Endothelial cell of umbilical vein (primary cell): ENCODE measurements at regions not wholly inside any gene's neighbourhood (a gene's known extent, or its start where the extent isn't known, plus 50 kb on each side); places are given as distances from the start of the nearest gene placed in this dataset.

Experiments
- BruUV-seq: library from RNA; stranded (reverse); fragments of 400-500 nt; replicated peaks from 2 replicates; lab custom pipeline; 2021; lab: Mats Ljungman, UMichigan
- CTCF ChIA-PET: fragments of 300-600, 350-600 bp; sonication (Branson Sonifier 250); formaldehyde crosslinking; loops from one replicate; lab custom pipeline; 2021; ENCODE audit warnings: antibody characterized with exemption, inconsistent platforms; lab: Charles Lee
- POLR2A ChIA-PET: fragments of 300-600, 350-600 bp; sonication (Branson Sonifier 250); formaldehyde crosslinking; loops from one replicate; lab custom pipeline; 2021; ENCODE audit warnings: antibody characterized with exemption, inconsistent platforms; lab: Charles Lee
- DNase-seq: peaks from one replicate; pipeline ENCODE4 v3.0.0-alpha.2; 2011; ENCODE audit warnings: low read depth, low spot score
- FAIRE-seq: peaks from 2 replicates; lab custom pipeline; 2011; peaks lifted over from hg19 to GRCh38; lab: Jason Lieb, UNC
- H2AFZ ChIP-seq: 2 replicates; pipeline ENCODE4 v1.6.0; 2012; ENCODE audit warnings: low read depth, low read length, control low read depth, inconsistent platforms
- H3K27ac ChIP-seq: 2 replicates; pipeline ENCODE4 v1.5.1; 2011; ENCODE audit warnings: low read depth, mild to moderate bottlenecking, control low read depth, low read length, moderate library complexity; ENCODE audit not compliant: insufficient read depth
- H3K27me3 ChIP-seq, 2 experiments: 2 replicates each; pipeline versions ENCODE4 v1.6.0 to v1.6.1; 2011; ENCODE audit warnings: low read length in 2 of 2, mixed read lengths in 1 of 2; ENCODE audit not compliant: control insufficient read depth in 2 of 2, insufficient read depth in 2 of 2
- H3K36me3 ChIP-seq, 2 experiments: 2 replicates in 1 of 2; 3 replicates in 1 of 2; pipeline ENCODE4 v1.5.1; 2011; ENCODE audit warnings: low read length in 2 of 2, mild to moderate bottlenecking in 1 of 2, moderate library complexity in 1 of 2; ENCODE audit not compliant: control insufficient read depth in 2 of 2, insufficient read depth in 2 of 2; ENCODE audit errors: extremely low read depth in 1 of 2
- H3K4me1 ChIP-seq: 3 replicates; pipeline ENCODE4 v1.5.1; 2011; ENCODE audit warnings: mild to moderate bottlenecking, low read length; ENCODE audit not compliant: control insufficient read depth, insufficient read depth; ENCODE audit errors: extremely low read depth
- H3K4me2 ChIP-seq: 2 replicates; pipeline ENCODE4 v1.6.1; 2011; ENCODE audit warnings: low read length, control low read depth, mixed read lengths; ENCODE audit not compliant: insufficient read depth
- H3K4me3 ChIP-seq, 3 experiments: fragments of 200-600 bp in 1 of 3; sonication (generic), shearing (Covaris generic) in 1 of 3; replicated peaks in 1 of 3; 2 replicates each; pipeline ENCODE4 v1.5.1; 2011 to 2016; ENCODE audit warnings: control low read depth in 3 of 3, low read length in 3 of 3, mild to moderate bottlenecking in 2 of 3, inconsistent platforms in 1 of 3, low read depth in 1 of 3, moderate library complexity in 1 of 3; ENCODE audit not compliant: insufficient read depth in 1 of 3
- H3K79me2 ChIP-seq: 2 replicates; pipeline ENCODE4 v1.6.0; 2012; ENCODE audit warnings: low read length, inconsistent platforms; ENCODE audit not compliant: control insufficient read depth, insufficient read depth
- H3K9ac ChIP-seq: replicated peaks from 2 replicates; pipeline ENCODE3; 2011; ENCODE audit warnings: low read length, control low read depth; ENCODE audit not compliant: insufficient read depth; ENCODE audit errors: extremely low read depth
- H3K9me1 ChIP-seq: replicated peaks from 3 replicates; pipeline ENCODE4 v1.6.0; 2011; ENCODE audit warnings: mild to moderate bottlenecking, low read length; ENCODE audit not compliant: control insufficient read depth, insufficient read depth; ENCODE audit errors: extremely low read depth
- H3K9me3 ChIP-seq: replicated peaks from 2 replicates; pipeline ENCODE4 v1.5.1; 2012; ENCODE audit warnings: low read length, inconsistent platforms; ENCODE audit not compliant: control insufficient read depth, insufficient read depth
- H4K20me1 ChIP-seq: replicated peaks from 2 replicates; pipeline ENCODE3; 2011; ENCODE audit warnings: mild to moderate bottlenecking, low read length; ENCODE audit not compliant: control insufficient read depth, insufficient read depth; ENCODE audit errors: extremely low read depth
- CTCF ChIP-seq, 2 donors: IDR thresholded peaks; 1 replicate in 1 of 2; 2 replicates in 1 of 2; pipeline ENCODE4 v1.5.1; 2011; ENCODE audit warnings: low read length in 2 of 2, mild to moderate bottlenecking in 2 of 2, moderate library complexity in 2 of 2, control low read depth in 1 of 2, inconsistent platforms in 1 of 2, low read depth in 1 of 2; ENCODE audit not compliant: insufficient read depth in 1 of 2; ENCODE audit errors: extremely low read depth in 1 of 2
- FOS ChIP-seq: IDR thresholded peaks from 2 replicates; pipeline ENCODE4 v1.6.1; 2011; ENCODE audit warnings: mild to moderate bottlenecking, low read length, moderate library complexity, borderline replicate concordance; ENCODE audit not compliant: insufficient read depth
- GATA2 ChIP-seq: IDR thresholded peaks from 2 replicates; pipeline ENCODE4 v1.7.0; 2011; ENCODE audit warnings: low read depth, mild to moderate bottlenecking, moderate library complexity, mixed read lengths, low read length; ENCODE audit not compliant: insufficient read length, insufficient read depth
- JUN ChIP-seq: IDR thresholded peaks from 2 replicates; pipeline ENCODE4 v1.6.1; 2011; ENCODE audit warnings: borderline replicate concordance, low read depth; ENCODE audit not compliant: insufficient read length, insufficient read depth
- MYC ChIP-seq: IDR thresholded peaks from one replicate; pipeline ENCODE4 v1.6.1; 2011; ENCODE audit warnings: mild to moderate bottlenecking, low read depth, low read length
- POLR2A ChIP-seq: IDR thresholded peaks from 2 replicates; pipeline ENCODE4 v1.6.1; 2012; ENCODE audit warnings: low read depth, mild to moderate bottlenecking, control low read depth, low read length
- POLR2AphosphoS5 ChIP-seq: IDR thresholded peaks from 2 replicates; pipeline ENCODE4 v1.6.1; 2012; ENCODE audit warnings: low read depth, mild to moderate bottlenecking, control low read depth, low read length, moderate library complexity; ENCODE audit not compliant: insufficient read depth
- dilution Hi-C: fragments of 300-500 bp; cut with MboI; formaldehyde crosslinking; loops from one replicate; pipeline ENCODE4 v1.15.0; 2019; ENCODE audit warnings: low sequenced_read_pairs; ENCODE audit not compliant: extremely low pct_ligation_motif_present
- intact Hi-C: fragments of 100-400 bp; cut with micrococcal nuclease; formaldehyde crosslinking; loops from one replicate; pipeline ENCODE4 v1.10.0; 2022

GRCh38 chr3:64888840-64889392 lies 201.1 kb upstream of the ADAMTS9 start:
- BruUV-seq, result no TSS peak
- Histone ChIP-seq H3K9me1 (no peaks in the 10 kb centered on the region), H3K4me2 (peak overlapping the region; percentile 10), H3K36me3 (no peaks in the 10 kb centered on the region), H3K4me1 (peaks cover 22% of the 10 kb centered on the region), H3K27ac (no peak overlapping the region), H2AFZ (peak overlapping the region; percentile 91), H3K79me2 (no peaks in the 10 kb centered on the region), H3K9me3 (no peaks in the 10 kb centered on the region), H3K27me3 (no peaks in the 10 kb centered on the region), H3K9ac (no peak overlapping the region), H3K4me3 (no peak overlapping the region), H4K20me1 (no peaks in the 10 kb centered on the region)
- ChIA-PET POLR2A (interaction anchor here (0.6 kb wide), 1 partner anchor 13 kb away, joined by 3 read pairs; no protein-coding TSS in a partner anchor), CTCF (no interaction called here)
- intact Hi-C loops, result no loop called here
- TF ChIP-seq CTCF (IDR thresholded peaks at IDR 0.05; ENCODE audit: extremely low read depth in 1 of 2, insufficient read depth in 1 of 2, low read depth in 1 of 2, low read length in 2 of 2) (no peak), POLR2AphosphoS5 (no peak), MYC (no peak), FOS (no peak), GATA2 (no peak), JUN (no peak), POLR2A (no peak)
- dilution Hi-C loops, result no loop called here
- FAIRE-seq (peak; percentile 18), DNase-seq (peak; percentile 68)
